ENCODE measurements at regions not wholly inside any gene's neighbourhood (a gene's known extent, or its start where the extent isn't known, plus 50 kb on each side); places are given as distances from the start of the nearest gene placed in this dataset.

DNA sequence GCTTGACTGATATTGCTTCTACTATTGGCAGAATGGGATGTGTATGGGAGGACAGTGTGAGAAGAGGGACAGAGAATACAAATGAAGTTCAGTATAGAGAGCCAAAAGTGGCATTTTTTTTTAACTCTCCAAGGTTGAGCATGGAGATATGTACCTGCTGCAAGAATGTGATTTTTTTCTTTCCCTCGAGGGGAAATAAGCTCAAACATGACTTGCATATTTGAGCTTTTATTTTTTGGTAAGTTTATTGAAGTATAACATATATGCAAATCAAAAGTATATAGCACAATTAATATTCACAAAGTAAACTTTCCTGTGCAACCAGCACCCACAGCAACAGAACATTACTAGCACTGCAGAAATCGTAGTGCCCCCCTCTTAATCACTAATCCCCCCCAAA lies 285.7 kb upstream of the ADRA1B start (continued):
- TF ChIP-seq RREB1 (CRISPR knock-in tag; IDR thresholded peaks at IDR 0.05) (no peak), TSHZ1 (CRISPR knock-in tag; IDR thresholded peaks at IDR 0.05) (no peak), TAL1 (IDR thresholded peaks at IDR 0.05) (no peak), TCF7L2 (IDR thresholded peaks at IDR 0.05; ENCODE audit: low read depth, low read length) (no peak), KLF1 (tag; IDR thresholded peaks at IDR 0.05) (no peak), RCOR1 (IDR thresholded peaks at IDR 0.05; ENCODE audit: borderline replicate concordance in 1 of 2, low read depth in 2 of 2, low read length in 2 of 2) (no peak), PRPF4 (IDR thresholded peaks at IDR 0.05; ENCODE audit: insufficient read depth, low read depth, low read length, poor library complexity, severe bottlenecking) (no peak), ZNF830 (CRISPR knock-in tag; IDR thresholded peaks at IDR 0.05) (no peak), SMARCC2 (IDR thresholded peaks at IDR 0.05; ENCODE audit: low read depth) (no peak), ZNF589 (CRISPR knock-in tag; IDR thresholded peaks at IDR 0.05; ENCODE audit: low read depth) (no peak)
- TF ChIP-seq, protein P1, sequence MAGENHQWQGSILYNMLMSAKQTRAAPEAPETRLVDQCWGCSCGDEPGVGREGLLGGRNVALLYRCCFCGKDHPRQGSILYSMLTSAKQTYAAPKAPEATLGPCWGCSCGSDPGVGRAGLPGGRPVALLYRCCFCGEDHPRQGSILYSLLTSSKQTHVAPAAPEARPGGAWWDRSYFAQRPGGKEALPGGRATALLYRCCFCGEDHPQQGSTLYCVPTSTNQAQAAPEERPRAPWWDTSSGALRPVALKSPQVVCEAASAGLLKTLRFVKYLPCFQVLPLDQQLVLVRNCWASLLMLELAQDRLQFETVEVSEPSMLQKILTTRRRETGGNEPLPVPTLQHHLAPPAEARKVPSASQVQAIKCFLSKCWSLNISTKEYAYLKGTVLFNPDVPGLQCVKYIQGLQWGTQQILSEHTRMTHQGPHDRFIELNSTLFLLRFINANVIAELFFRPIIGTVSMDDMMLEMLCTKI (IDR thresholded peaks at IDR 0.05; ENCODE audit: partially characterized antibody): no peak
